DOHH2 (cell line): ENCODE measurements at regions not wholly inside any gene's neighbourhood (a gene's known extent, or its start where the extent isn't known, plus 50 kb on each side); places are given as distances from the start of the nearest gene placed in this dataset.

Source experiments
- H3F3A ChIP-seq: fragments of 200-600 bp; sonication (generic), shearing (Covaris generic); 2 replicates; pipeline ENCODE4 v1.6.0; 2016; ENCODE audit warnings: antibody characterized with exemption, mild to moderate bottlenecking; ENCODE audit not compliant: control insufficient read depth, insufficient read depth
- H3K27ac ChIP-seq: fragments of 200-600 bp; sonication (generic); 2 replicates; pipeline ENCODE4 v1.5.1; 2014; ENCODE audit warnings: low read depth, mild to moderate bottlenecking, low read length, moderate library complexity
- H3K27me3 ChIP-seq: fragments of 200-600 bp; sonication (generic); 2 replicates; pipeline ENCODE4 v1.6.1; 2014; ENCODE audit warnings: mild to moderate bottlenecking, low read length, mixed read lengths; ENCODE audit not compliant: control insufficient read depth
- H3K36me3 ChIP-seq: fragments of 200-600 bp; sonication (generic); 2 replicates; pipeline ENCODE4 v1.6.1; 2014; ENCODE audit warnings: mild to moderate bottlenecking, low read length, moderate library complexity, mixed read lengths; ENCODE audit not compliant: control insufficient read depth
- H3K4me1 ChIP-seq: fragments of 200-600 bp; sonication (generic); 2 replicates; pipeline ENCODE4 v1.6.1; 2014; ENCODE audit warnings: mild to moderate bottlenecking, low read length, mixed read lengths; ENCODE audit not compliant: control insufficient read depth
- H3K4me2 ChIP-seq: fragments of 200-600 bp; sonication (generic); 2 replicates; pipeline ENCODE4 v1.6.0; 2014; ENCODE audit warnings: mild to moderate bottlenecking, low read length, moderate library complexity
- H3K4me3 ChIP-seq: fragments of 200-600 bp; sonication (generic); 2 replicates; pipeline ENCODE4 v1.5.1; 2014; ENCODE audit warnings: mild to moderate bottlenecking, low read length, mixed read lengths
- H3K79me2 ChIP-seq: fragments of 200-600 bp; sonication (generic); 2 replicates; pipeline ENCODE4 v1.6.1; 2014; ENCODE audit warnings: mild to moderate bottlenecking, low read length, mixed read lengths; ENCODE audit not compliant: control insufficient read depth
- H3K9me2 ChIP-seq: fragments of 200-600 bp; sonication (generic); replicated peaks from 2 replicates; pipeline ENCODE4 v1.6.1; 2014; ENCODE audit warnings: mild to moderate bottlenecking, low read length, mixed read lengths; ENCODE audit not compliant: control insufficient read depth
- H3K9me3 ChIP-seq: fragments of 200-600 bp; sonication (generic); 2 replicates; pipeline ENCODE4 v1.6.1; 2014; ENCODE audit warnings: antibody characterized with exemption, low read length, mixed read lengths; ENCODE audit not compliant: control insufficient read depth, insufficient read depth
- H4K20me1 ChIP-seq: fragments of 200-600 bp; sonication (generic); 2 replicates; pipeline ENCODE4 v1.6.0; 2014; ENCODE audit warnings: low read depth, mild to moderate bottlenecking, antibody characterized with exemption, low read length, moderate library complexity; ENCODE audit not compliant: control insufficient read depth, insufficient read depth
- CTCF ChIP-seq: fragments of 200-600 bp; sonication (generic); IDR thresholded peaks from one replicate; pipeline ENCODE4 v1.5.1; 2014; ENCODE audit warnings: antibody characterized with exemption, mild to moderate bottlenecking, low read depth, low read length; ENCODE audit not compliant: poor library complexity, severe bottlenecking
- EZH2phosphoT487 ChIP-seq: fragments of 200-600 bp; sonication (generic); IDR thresholded peaks from 2 replicates; pipeline ENCODE4 v1.6.1; 2017; ENCODE audit warnings: borderline replicate concordance, mild to moderate bottlenecking, antibody characterized with exemption, low read length, moderate library complexity, mixed read lengths

DNA sequence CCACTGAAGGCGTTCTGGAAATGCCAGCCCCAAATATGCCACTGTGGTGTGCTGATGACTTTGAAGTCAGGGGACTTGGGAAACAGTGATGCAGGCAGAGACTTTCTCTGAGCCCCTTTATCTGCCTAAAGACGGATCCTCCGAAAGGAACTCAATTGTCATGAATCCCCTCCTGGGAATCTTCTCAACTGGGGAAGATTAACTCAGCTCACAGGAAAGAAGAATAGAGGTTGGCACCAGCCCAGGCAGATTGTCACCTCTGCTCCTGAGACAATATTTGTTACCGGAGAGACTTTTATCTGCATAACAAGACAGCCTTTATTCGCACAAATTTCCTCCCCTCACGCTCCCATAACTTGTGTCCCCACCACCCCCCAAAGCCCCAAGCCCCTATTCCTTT is 414.4 kb downstream of the FUT8 start:
- Histone ChIP-seq H3K4me2 (no peak overlapping the region), H3K36me3 (no peaks in the 10 kb centered on the region), H3K4me1 (no peaks in the 10 kb centered on the region), H4K20me1 (no peaks in the 10 kb centered on the region), H3F3A (no peaks in the 10 kb centered on the region), H3K4me3 (no peak overlapping the region), H3K27ac (no peak overlapping the region), H3K9me3 (no peaks in the 10 kb centered on the region), H3K27me3 (peaks cover 44% of the 10 kb centered on the region), H3K79me2 (no peaks in the 10 kb centered on the region), H3K9me2 (no peaks in the 10 kb centered on the region)
- TF ChIP-seq CTCF (no peak), EZH2phosphoT487 (no peak)

GRCh38 chr14:65827520-65827919 is 415.0 kb downstream of the FUT8 start:
- TF ChIP-seq EZH2phosphoT487: no peak
- no peak for TF ChIP-seq CTCF

GRCh38 chr14:65828396-65828795 is 415.9 kb downstream of the FUT8 start:
- H3K27ac ChIP-seq: no peak overlapping the region
- H3K4me3 ChIP-seq: no peak overlapping the region
- TF ChIP-seq EZH2phosphoT487 (no peak), CTCF (no peak)
- peaks cover 38% of the 10 kb centered on the region for H3K27me3 ChIP-seq
- no peaks in the 10 kb centered on the region for H3K36me3 ChIP-seq
- H4K20me1 ChIP-seq: no peaks in the 10 kb centered on the region
- H3K4me1 ChIP-seq: no peaks in the 10 kb centered on the region
- no peak overlapping the region for H3K4me2 ChIP-seq
- no peaks in the 10 kb centered on the region for H3K9me3 ChIP-seq
- H3K9me2 ChIP-seq: no peaks in the 10 kb centered on the region
- H3K79me2 ChIP-seq: no peaks in the 10 kb centered on the region
- no peaks in the 10 kb centered on the region for H3F3A ChIP-seq

More at GRCh38 chr14:65827520-65827919, 415.0 kb downstream of the FUT8 start:
- Histone ChIP-seq H4K20me1 (no peaks in the 10 kb centered on the region), H3K27me3 (peaks cover 40% of the 10 kb centered on the region), H3K9me3 (no peaks in the 10 kb centered on the region), H3K4me3 (no peak overlapping the region), H3F3A (no peaks in the 10 kb centered on the region), H3K79me2 (no peaks in the 10 kb centered on the region), H3K36me3 (no peaks in the 10 kb centered on the region), H3K4me2 (no peak overlapping the region), H3K4me1 (no peaks in the 10 kb centered on the region), H3K27ac (no peak overlapping the region), H3K9me2 (no peaks in the 10 kb centered on the region)
